GM23338 (cell line): ENCODE measurements at regions not wholly inside any gene's neighbourhood (a gene's known extent, or its start where the extent isn't known, plus 50 kb on each side); places are given as distances from the start of the nearest gene placed in this dataset.

Experiments used
- ATAC-seq: fragments of 200-7000 bp; cut with Tn5 transposase; 3 replicates; pipeline ENCODE4 v1.9.1; 2020
- DNase-seq: peaks from one replicate; pipeline ENCODE4 v3.0.0-alpha.2; 2015; ENCODE audit warnings: low spot score
- H2AFZ ChIP-seq: fragments of 200-600 bp; sonication (generic); 2 replicates; pipeline ENCODE4 v1.8.0; 2016; ENCODE audit warnings: antibody characterized with exemption, mild to moderate bottlenecking, moderate library complexity
- H3F3A ChIP-seq: fragments of 200-600 bp; sonication (generic); replicated peaks from 2 replicates; pipeline ENCODE4 v1.8.0; 2017; ENCODE audit warnings: antibody characterized with exemption, mixed run types, low read depth
- H3K27ac ChIP-seq: fragments of 200-600 bp; sonication (generic); 2 replicates; pipeline ENCODE4 v1.6.1; 2016; ENCODE audit warnings: low read depth
- H3K27me3 ChIP-seq: fragments of 200-600 bp; sonication (generic); 2 replicates; pipeline ENCODE4 v1.8.0; 2016; ENCODE audit warnings: mild to moderate bottlenecking, mixed run types, moderate library complexity; ENCODE audit not compliant: insufficient read depth
- H3K36me3 ChIP-seq: fragments of 200-600 bp; sonication (generic); 2 replicates; pipeline ENCODE4 v1.8.0; 2016; ENCODE audit warnings: mild to moderate bottlenecking; ENCODE audit not compliant: insufficient read depth
- H3K4me1 ChIP-seq: fragments of 200-600 bp; sonication (generic); 2 replicates; pipeline ENCODE4 v1.8.0; 2016; ENCODE audit warnings: mild to moderate bottlenecking, moderate library complexity; ENCODE audit not compliant: insufficient read depth
- H3K4me2 ChIP-seq: fragments of 200-600 bp; sonication (generic); 2 replicates; pipeline ENCODE4 v1.7.1; 2017; ENCODE audit warnings: mixed run types
- H3K4me3 ChIP-seq: fragments of 200-600 bp; sonication (generic); 2 replicates; pipeline ENCODE4 v1.6.1; 2016; ENCODE audit warnings: mixed run types
- H3K79me2 ChIP-seq: fragments of 200-600 bp; sonication (generic); replicated peaks from 2 replicates; pipeline ENCODE4 v1.8.0; 2017; ENCODE audit warnings: mild to moderate bottlenecking; ENCODE audit not compliant: insufficient read depth
- H3K9me2 ChIP-seq: fragments of 200-600 bp; sonication (generic); 2 replicates; pipeline ENCODE4 v1.8.0; 2017; ENCODE audit not compliant: insufficient read depth
- H4K20me1 ChIP-seq: fragments of 200-600 bp; sonication (generic); replicated peaks from 2 replicates; pipeline ENCODE4 v1.8.0; 2017; ENCODE audit warnings: mild to moderate bottlenecking; ENCODE audit not compliant: insufficient read depth
- H3K27ac Mint-ChIP-seq: 2 replicates; pipeline ENCODE4 v1.8.0; 2020; ENCODE audit warnings: inconsistent platforms, mild to moderate bottlenecking, moderate library complexity, mixed read lengths
- H3K27me3 Mint-ChIP-seq: 3 replicates; pipeline ENCODE4 v1.8.0; 2022; ENCODE audit warnings: low read depth, mild to moderate bottlenecking, moderate library complexity, mixed read lengths, inconsistent platforms; ENCODE audit not compliant: insufficient read depth, poor library complexity
- H3K36me3 Mint-ChIP-seq: 3 replicates; pipeline ENCODE4 v1.8.0; 2021; ENCODE audit warnings: low read depth, mild to moderate bottlenecking, inconsistent platforms, moderate library complexity, mixed read lengths
- H3K4me1 Mint-ChIP-seq: 3 replicates; pipeline ENCODE4 v1.8.0; 2020; ENCODE audit warnings: mild to moderate bottlenecking, inconsistent platforms, mixed read lengths
- H3K4me3 Mint-ChIP-seq: 3 replicates; pipeline ENCODE4 v1.8.0; 2021; ENCODE audit warnings: moderate library complexity, mild to moderate bottlenecking, inconsistent platforms, mixed read lengths
- H3K9me3 Mint-ChIP-seq: 3 replicates; pipeline ENCODE4 v1.8.0; 2020; ENCODE audit warnings: moderate library complexity, mild to moderate bottlenecking, inconsistent platforms, mixed read lengths
- CREB1 ChIP-seq: fragments of 250-450 bp; sonication (Bioruptor Pico); IDR thresholded peaks from 2 replicates; pipeline ENCODE4 v1.5.0; 2020; ENCODE audit warnings: low read depth, mild to moderate bottlenecking, moderate library complexity
- CTCF ChIP-seq, 2 experiments: fragments of 200-600 bp in 1 of 2; sonication (generic) in 1 of 2; conservative IDR thresholded peaks; 2 replicates each; pipeline versions ENCODE4 v1.5.1 to v1.6.1; 2016 to 2017; ENCODE audit warnings: antibody characterized with exemption in 2 of 2, low read depth in 2 of 2, mild to moderate bottlenecking in 2 of 2, moderate library complexity in 1 of 2
- ETS1 ChIP-seq: IDR thresholded peaks from 2 replicates; pipeline ENCODE4 v1.6.1; 2016; ENCODE audit warnings: antibody characterized with exemption
- EZH2 ChIP-seq: fragments of 200-600 bp; sonication (generic); IDR thresholded peaks from one replicate; pipeline ENCODE4 v1.8.0; 2017; ENCODE audit warnings: antibody characterized with exemption, mild to moderate bottlenecking, low read depth; ENCODE audit not compliant: unreplicated experiment
- EZH2phosphoT487 ChIP-seq: fragments of 200-600 bp; sonication (generic); IDR thresholded peaks from one replicate; pipeline ENCODE4 v1.8.1; 2018; ENCODE audit warnings: antibody characterized with exemption; ENCODE audit not compliant: unreplicated experiment
- JUNB ChIP-seq: IDR thresholded peaks from one replicate; pipeline ENCODE4 v1.6.1; 2016; ENCODE audit warnings: antibody characterized with exemption; ENCODE audit not compliant: unreplicated experiment
- NANOG ChIP-seq: IDR thresholded peaks from 2 replicates; pipeline ENCODE4 v1.6.1; 2016; ENCODE audit warnings: antibody characterized with exemption, borderline replicate concordance
- POLR2AphosphoS5 ChIP-seq: IDR thresholded peaks from 2 replicates; pipeline ENCODE4 v1.6.1; 2016; ENCODE audit warnings: antibody characterized with exemption, low read depth
- REST ChIP-seq: IDR thresholded peaks from one replicate; pipeline ENCODE4 v1.6.1; 2018; ENCODE audit warnings: antibody characterized with exemption; ENCODE audit not compliant: unreplicated experiment
- STAT1 ChIP-seq: IDR thresholded peaks from one replicate; pipeline ENCODE4 v1.6.1; 2016; ENCODE audit warnings: antibody characterized with exemption; ENCODE audit not compliant: unreplicated experiment
- ZNF114 ChIP-seq: fragments of 250-450 bp; sonication (Bioruptor Pico); IDR thresholded peaks from 2 replicates; pipeline ENCODE4 v1.5.0; 2020; ENCODE audit warnings: mild to moderate bottlenecking, moderate library complexity
- ZNF331 ChIP-seq: fragments of 250-450 bp; sonication (Bioruptor Pico); IDR thresholded peaks from 2 replicates; pipeline ENCODE4 v1.5.0; 2020; ENCODE audit warnings: low read depth, mild to moderate bottlenecking, moderate library complexity
- ZNF462 ChIP-seq: fragments of 250-450 bp; sonication (Bioruptor Pico); IDR thresholded peaks from 2 replicates; pipeline ENCODE4 v1.5.0; 2020; ENCODE audit warnings: mild to moderate bottlenecking, moderate library complexity

- ATAC-seq (no peak), DNase-seq (no peak)
- Histone ChIP-seq H3K79me2 (no peaks in the 10 kb centered on the region), H3F3A (no peaks in the 10 kb centered on the region), H3K9me2 (no peaks in the 10 kb centered on the region), H3K36me3 (no peaks in the 10 kb centered on the region), H3K4me1 (no peaks in the 10 kb centered on the region), H3K4me2 (no peak overlapping the region), H4K20me1 (no peaks in the 10 kb centered on the region), H3K27me3 (no peaks in the 10 kb centered on the region), H3K27ac (no peak overlapping the region), H3K4me3 (no peak overlapping the region), H2AFZ (no peak overlapping the region)
- Mint-ChIP-seq H3K36me3 (no peaks in the 10 kb centered on the region; the same call in 2 of the 3 replicates), H3K4me1 (no peaks in the 10 kb centered on the region), H3K4me3 (no peak overlapping the region), H3K27me3 (peaks cover 3% of the 10 kb centered on the region), H3K27ac (no peak overlapping the region), H3K9me3 (no peaks in the 10 kb centered on the region)
- TF ChIP-seq JUNB (no peak), ZNF462 (CRISPR knock-in tag) (no peak), ZNF114 (CRISPR knock-in tag) (no peak), REST (no peak), ZNF331 (CRISPR knock-in tag) (no peak), STAT1 (no peak), POLR2AphosphoS5 (no peak), ETS1 (no peak), EZH2 (no peak), CREB1 (no peak), CTCF (conservative IDR thresholded peaks at IDR 0.05; ENCODE audit: low read depth in 2 of 2) (no peak), EZH2phosphoT487 (no peak), NANOG (no peak)
Measured at GRCh38 chrX:45711231-45711630, 510.6 kb upstream of the DIPK2B start.
